ENCODE measurements at regions not wholly inside any gene's neighbourhood (a gene's known extent, or its start where the extent isn't known, plus 50 kb on each side); places are given as distances from the start of the nearest gene placed in this dataset.

GRCh38 chr9:99748266-99748665 lies 73.4 kb upstream of the NR4A3 start:
- Histone ChIP-seq H2AFZ (ENCODE audit: low read depth, low read length) (no peak overlapping the region), H3K14ac (ENCODE audit: low read length in 2 of 2) (no peak overlapping the region), H3K4me3 (ENCODE audit: insufficient read depth in 1 of 2, low read depth in 1 of 2, low read length in 2 of 2) (no peak overlapping the region), H3K9ac (ENCODE audit: low read length) (peak overlapping the region; percentile 32), H2BK12ac (ENCODE audit: low read length in 2 of 2) (no peak overlapping the region), H4K8ac (ENCODE audit: low read length) (no peak overlapping the region), H3K23ac (ENCODE audit: low read length in 2 of 2) (no peak overlapping the region), H3K4ac (ENCODE audit: low read depth in 1 of 2, low read length in 2 of 2) (no peak overlapping the region), H3K79me1 (replicated peaks; ENCODE audit: low read length, poor library complexity, severe bottlenecking) (no peaks in the 10 kb centered on the region), H3K36me3 (ENCODE audit: control insufficient read depth in 1 of 2, insufficient read depth in 2 of 2, low read depth in 1 of 2, low read length in 2 of 2) (no peaks in the 10 kb centered on the region), H3K9me3 (ENCODE audit: control insufficient read depth, low read length) (no peaks in the 10 kb centered on the region), H3K18ac (ENCODE audit: low read depth in 1 of 2, low read length in 2 of 2) (no peak overlapping the region), H2BK5ac (ENCODE audit: low read depth, low read length, poor library complexity, severe bottlenecking) (no peak overlapping the region), H3K27ac (ENCODE audit: low read length, poor library complexity, severe bottlenecking) (no peak overlapping the region), H2BK120ac (ENCODE audit: low read depth, low read length) (no peak overlapping the region), H3K4me2 (ENCODE audit: low read length, poor library complexity, severe bottlenecking) (no peak overlapping the region), H2BK15ac (ENCODE audit: low read depth, poor library complexity, severe bottlenecking) (no peak overlapping the region), H3K4me1 (ENCODE audit: control insufficient read depth, insufficient read depth, low read depth, low read length) (no peaks in the 10 kb centered on the region), H4K91ac (ENCODE audit: low read length) (no peak overlapping the region), H3K27me3 (ENCODE audit: control insufficient read depth in 1 of 2, insufficient read depth in 1 of 2, low read length in 2 of 2) (peaks cover 0 to 4% of the 10 kb centered on the region in 2 experiments), H2AK5ac (ENCODE audit: low read length, severe bottlenecking) (no peak overlapping the region)
- DNase-seq: peak; percentile 13

GRCh38 chr9:99748676-99749075 lies 73.0 kb upstream of the NR4A3 start:
- Histone ChIP-seq H2AFZ (ENCODE audit: low read depth, low read length) (no peak overlapping the region), H3K36me3 (ENCODE audit: control insufficient read depth in 1 of 2, insufficient read depth in 2 of 2, low read depth in 1 of 2, low read length in 2 of 2) (no peaks in the 10 kb centered on the region), H2BK120ac (ENCODE audit: low read depth, low read length) (no peak overlapping the region), H3K23ac (ENCODE audit: low read length in 2 of 2) (no peak overlapping the region), H2BK12ac (ENCODE audit: low read length in 2 of 2) (no peak overlapping the region), H3K9me3 (ENCODE audit: control insufficient read depth, low read length) (no peaks in the 10 kb centered on the region), H2BK5ac (ENCODE audit: low read depth, low read length, poor library complexity, severe bottlenecking) (no peak overlapping the region), H3K4ac (ENCODE audit: low read depth in 1 of 2, low read length in 2 of 2) (no peak overlapping the region), H3K18ac (ENCODE audit: low read depth in 1 of 2, low read length in 2 of 2) (no peak overlapping the region), H3K79me1 (replicated peaks; ENCODE audit: low read length, poor library complexity, severe bottlenecking) (no peaks in the 10 kb centered on the region), H2AK5ac (ENCODE audit: low read length, severe bottlenecking) (no peak overlapping the region), H4K91ac (ENCODE audit: low read length) (no peak overlapping the region), H3K4me1 (ENCODE audit: control insufficient read depth, insufficient read depth, low read depth, low read length) (no peaks in the 10 kb centered on the region), H3K9ac (ENCODE audit: low read length) (peak overlapping the region; percentile 32), H3K4me3 (ENCODE audit: insufficient read depth in 1 of 2, low read depth in 1 of 2, low read length in 2 of 2) (no peak overlapping the region), H2BK15ac (ENCODE audit: low read depth, poor library complexity, severe bottlenecking) (no peak overlapping the region), H3K27ac (ENCODE audit: low read length, poor library complexity, severe bottlenecking) (no peak overlapping the region), H3K14ac (ENCODE audit: low read length in 2 of 2) (no peak overlapping the region), H4K8ac (ENCODE audit: low read length) (no peak overlapping the region), H3K27me3 (ENCODE audit: control insufficient read depth in 1 of 2, insufficient read depth in 1 of 2, low read length in 2 of 2) (peaks cover 0 to 4% of the 10 kb centered on the region in 2 experiments), H3K4me2 (ENCODE audit: low read length, poor library complexity, severe bottlenecking) (no peak overlapping the region)
- no CpG with 5 or more reads among the region's 1 CpG for WGBS
- no peak for DNase-seq

GRCh38 chr9:99749641-99750040 lies 72.0 kb upstream of the NR4A3 start:
- Histone ChIP-seq H3K4me2 (ENCODE audit: low read length, poor library complexity, severe bottlenecking) (no peak overlapping the region), H2BK120ac (ENCODE audit: low read depth, low read length) (no peak overlapping the region), H2AK5ac (ENCODE audit: low read length, severe bottlenecking) (no peak overlapping the region), H3K4ac (ENCODE audit: low read depth in 1 of 2, low read length in 2 of 2) (no peak overlapping the region), H3K9me3 (ENCODE audit: control insufficient read depth, low read length) (no peaks in the 10 kb centered on the region), H2BK12ac (ENCODE audit: low read length in 2 of 2) (no peak overlapping the region), H3K18ac (ENCODE audit: low read depth in 1 of 2, low read length in 2 of 2) (no peak overlapping the region), H4K8ac (ENCODE audit: low read length) (no peak overlapping the region), H3K27ac (ENCODE audit: low read length, poor library complexity, severe bottlenecking) (no peak overlapping the region), H3K14ac (ENCODE audit: low read length in 2 of 2) (no peak overlapping the region), H2BK5ac (ENCODE audit: low read depth, low read length, poor library complexity, severe bottlenecking) (no peak overlapping the region), H2AFZ (ENCODE audit: low read depth, low read length) (no peak overlapping the region), H3K36me3 (ENCODE audit: control insufficient read depth in 1 of 2, insufficient read depth in 2 of 2, low read depth in 1 of 2, low read length in 2 of 2) (no peaks in the 10 kb centered on the region), H3K23ac (ENCODE audit: low read length in 2 of 2) (no peak overlapping the region), H3K4me1 (ENCODE audit: control insufficient read depth, insufficient read depth, low read depth, low read length) (no peaks in the 10 kb centered on the region), H3K27me3 (ENCODE audit: control insufficient read depth in 1 of 2, insufficient read depth in 1 of 2, low read length in 2 of 2) (no peaks in the 10 kb centered on the region), H3K79me1 (replicated peaks; ENCODE audit: low read length, poor library complexity, severe bottlenecking) (no peaks in the 10 kb centered on the region), H4K91ac (ENCODE audit: low read length) (no peak overlapping the region), H3K9ac (ENCODE audit: low read length) (no peak overlapping the region), H2BK15ac (ENCODE audit: low read depth, poor library complexity, severe bottlenecking) (no peak overlapping the region), H3K4me3 (ENCODE audit: insufficient read depth in 1 of 2, low read depth in 1 of 2, low read length in 2 of 2) (no peak overlapping the region)
- no peak for DNase-seq
- WGBS: 83% methylated on average over 5 of the region's 5 CpGs

GRCh38 chr9:99750526-99750925 lies 71.2 kb upstream of the NR4A3 start:
- Histone ChIP-seq H2BK120ac (ENCODE audit: low read depth, low read length) (no peak overlapping the region), H3K4me1 (ENCODE audit: control insufficient read depth, insufficient read depth, low read depth, low read length) (no peaks in the 10 kb centered on the region), H3K9ac (ENCODE audit: low read length) (no peak overlapping the region), H2AFZ (ENCODE audit: low read depth, low read length) (no peak overlapping the region), H2AK5ac (ENCODE audit: low read length, severe bottlenecking) (no peak overlapping the region), H4K91ac (ENCODE audit: low read length) (no peak overlapping the region), H3K9me3 (ENCODE audit: control insufficient read depth, low read length) (no peaks in the 10 kb centered on the region), H2BK12ac (ENCODE audit: low read length in 2 of 2) (no peak overlapping the region), H3K14ac (ENCODE audit: low read length in 2 of 2) (no peak overlapping the region), H3K18ac (ENCODE audit: low read depth in 1 of 2, low read length in 2 of 2) (no peak overlapping the region), H3K23ac (ENCODE audit: low read length in 2 of 2) (no peak overlapping the region), H3K79me1 (replicated peaks; ENCODE audit: low read length, poor library complexity, severe bottlenecking) (no peaks in the 10 kb centered on the region), H3K27me3 (ENCODE audit: control insufficient read depth in 1 of 2, insufficient read depth in 1 of 2, low read length in 2 of 2) (no peaks in the 10 kb centered on the region), H3K36me3 (ENCODE audit: control insufficient read depth in 1 of 2, insufficient read depth in 2 of 2, low read depth in 1 of 2, low read length in 2 of 2) (no peaks in the 10 kb centered on the region), H3K4me3 (ENCODE audit: insufficient read depth in 1 of 2, low read depth in 1 of 2, low read length in 2 of 2) (no peak overlapping the region), H3K4me2 (ENCODE audit: low read length, poor library complexity, severe bottlenecking) (no peak overlapping the region), H4K8ac (ENCODE audit: low read length) (no peak overlapping the region), H2BK15ac (ENCODE audit: low read depth, poor library complexity, severe bottlenecking) (no peak overlapping the region), H3K27ac (ENCODE audit: low read length, poor library complexity, severe bottlenecking) (no peak overlapping the region), H2BK5ac (ENCODE audit: low read depth, low read length, poor library complexity, severe bottlenecking) (no peak overlapping the region), H3K4ac (ENCODE audit: low read depth in 1 of 2, low read length in 2 of 2) (no peak overlapping the region)
- WGBS: 100% methylated on average over 5 of the region's 6 CpGs
- no peak for DNase-seq

Measured in mesenchymal stem cell (in vitro differentiated cells and primary cell).